ENCODE measurements at regions not wholly inside any gene's neighbourhood (a gene's known extent, or its start where the extent isn't known, plus 50 kb on each side); places are given as distances from the start of the nearest gene placed in this dataset.

DNA sequence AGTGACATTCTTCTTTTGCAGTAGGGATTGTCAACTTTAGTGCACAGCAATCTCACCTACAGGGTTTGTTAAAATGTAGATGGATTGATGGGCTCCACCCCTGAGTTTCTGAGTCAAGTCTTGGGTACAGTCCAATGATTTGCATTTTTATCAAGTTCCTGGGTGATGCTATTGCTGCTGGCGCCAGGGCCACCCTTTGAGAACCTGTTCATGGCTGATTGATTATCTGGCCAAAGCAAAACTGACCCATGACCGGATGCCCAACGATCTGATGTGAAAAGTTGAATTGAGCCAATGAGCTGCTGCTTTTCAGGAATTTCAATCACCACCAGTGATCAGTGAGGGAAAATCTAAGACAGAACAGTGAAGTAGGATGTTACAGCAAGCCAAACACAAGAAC, 675.3 kb downstream of the TMEM182 start:
- TF ChIP-seq, protein P1, sequence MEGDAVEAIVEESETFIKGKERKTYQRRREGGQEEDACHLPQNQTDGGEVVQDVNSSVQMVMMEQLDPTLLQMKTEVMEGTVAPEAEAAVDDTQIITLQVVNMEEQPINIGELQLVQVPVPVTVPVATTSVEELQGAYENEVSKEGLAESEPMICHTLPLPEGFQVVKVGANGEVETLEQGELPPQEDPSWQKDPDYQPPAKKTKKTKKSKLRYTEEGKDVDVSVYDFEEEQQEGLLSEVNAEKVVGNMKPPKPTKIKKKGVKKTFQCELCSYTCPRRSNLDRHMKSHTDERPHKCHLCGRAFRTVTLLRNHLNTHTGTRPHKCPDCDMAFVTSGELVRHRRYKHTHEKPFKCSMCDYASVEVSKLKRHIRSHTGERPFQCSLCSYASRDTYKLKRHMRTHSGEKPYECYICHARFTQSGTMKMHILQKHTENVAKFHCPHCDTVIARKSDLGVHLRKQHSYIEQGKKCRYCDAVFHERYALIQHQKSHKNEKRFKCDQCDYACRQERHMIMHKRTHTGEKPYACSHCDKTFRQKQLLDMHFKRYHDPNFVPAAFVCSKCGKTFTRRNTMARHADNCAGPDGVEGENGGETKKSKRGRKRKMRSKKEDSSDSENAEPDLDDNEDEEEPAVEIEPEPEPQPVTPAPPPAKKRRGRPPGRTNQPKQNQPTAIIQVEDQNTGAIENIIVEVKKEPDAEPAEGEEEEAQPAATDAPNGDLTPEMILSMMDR (IDR thresholded peaks at IDR 0.05 in 8 of 11, conservative IDR thresholded peaks at IDR 0.05 in 3 of 11) = no peak
- TF ChIP-seq POLR2A (IDR thresholded peaks at IDR 0.05) = no peak
